NCI-H226 (cell line): ENCODE measurements at regions not wholly inside any gene's neighbourhood (a gene's known extent, or its start where the extent isn't known, plus 50 kb on each side); places are given as distances from the start of the nearest gene placed in this dataset.
"Not testable (repeated sequence)": the region's sequence is repeated elsewhere in the genome, so short reads cannot be mapped to it uniquely, and the experiment has no call there.

Experiments used
- DNase-seq: peaks from one replicate; pipeline ENCODE4 v3.0.0-alpha.2; 2015

- DNase-seq: no peak
Observed at GRCh38 chr4:29240641-29241040, 1479.5 kb upstream of the PCDH7 start.

DNA sequence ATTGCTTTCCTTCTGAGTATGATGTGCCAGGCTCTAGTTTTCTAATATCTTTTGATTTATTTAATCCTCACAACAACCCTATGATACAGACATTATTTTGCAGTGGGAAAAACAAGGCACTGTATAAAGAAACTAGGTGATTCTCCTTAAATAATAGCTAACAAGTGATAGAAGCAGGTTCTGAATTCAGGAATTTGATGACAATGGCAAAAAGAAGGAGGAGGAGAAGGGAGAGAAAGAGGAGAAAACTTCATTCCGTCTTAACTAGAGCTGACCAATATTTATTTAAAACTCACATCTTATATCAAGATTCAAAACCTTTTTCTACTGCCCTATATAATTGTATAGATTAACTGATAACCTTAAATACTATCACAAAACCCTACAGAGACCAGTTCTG lies 1477.1 kb upstream of the PCDH7 start:
- no peak for DNase-seq

GRCh38 chr4:29243851-29244250 lies 1476.3 kb upstream of the PCDH7 start:
- no peak for DNase-seq

GRCh38 chr4:29259556-29259955 lies 1460.6 kb upstream of the PCDH7 start:
- DNase-seq: no peak

- DNase-seq: no peak
Observed at GRCh38 chr4:29262986-29263385, 1457.2 kb upstream of the PCDH7 start.

DNA sequence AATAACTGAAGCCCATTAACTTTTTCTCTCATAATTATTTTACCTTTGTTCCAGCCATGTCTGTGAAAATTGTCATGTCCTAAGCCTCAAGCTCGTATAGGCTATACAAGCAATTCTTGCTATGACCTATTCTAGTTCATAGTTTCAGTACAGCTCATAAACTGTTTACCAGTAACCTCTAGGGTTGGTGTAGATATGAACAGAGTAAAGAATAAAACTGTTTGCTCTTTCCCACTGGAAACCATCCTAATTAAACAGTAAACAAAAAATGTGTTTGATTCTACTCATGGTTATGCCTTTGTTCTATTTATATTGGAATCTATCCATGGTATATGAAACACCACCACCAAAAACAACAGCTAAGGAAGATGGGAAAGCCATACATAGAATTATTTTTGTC lies 1444.0 kb upstream of the PCDH7 start:
- no peak for DNase-seq

DNA sequence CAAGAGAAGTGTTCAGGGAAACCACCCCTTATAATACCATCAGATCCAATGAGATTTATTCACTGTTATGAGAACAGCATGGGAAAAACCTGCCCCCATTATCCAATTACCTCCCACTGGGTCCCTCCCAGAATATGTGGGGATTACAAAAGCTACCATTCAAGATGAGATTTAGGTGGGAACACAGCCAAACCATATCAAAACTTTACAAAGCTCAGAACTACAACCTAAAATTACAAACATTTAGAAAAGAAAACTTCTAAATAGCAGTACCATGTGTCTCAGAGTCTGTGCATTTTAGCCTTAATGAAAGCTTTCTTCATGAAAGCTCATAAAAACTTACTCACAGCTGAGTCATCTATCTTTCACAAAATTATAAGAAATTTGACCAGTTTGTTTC lies 1442.8 kb upstream of the PCDH7 start:
- peak; percentile 8 for DNase-seq

DNA sequence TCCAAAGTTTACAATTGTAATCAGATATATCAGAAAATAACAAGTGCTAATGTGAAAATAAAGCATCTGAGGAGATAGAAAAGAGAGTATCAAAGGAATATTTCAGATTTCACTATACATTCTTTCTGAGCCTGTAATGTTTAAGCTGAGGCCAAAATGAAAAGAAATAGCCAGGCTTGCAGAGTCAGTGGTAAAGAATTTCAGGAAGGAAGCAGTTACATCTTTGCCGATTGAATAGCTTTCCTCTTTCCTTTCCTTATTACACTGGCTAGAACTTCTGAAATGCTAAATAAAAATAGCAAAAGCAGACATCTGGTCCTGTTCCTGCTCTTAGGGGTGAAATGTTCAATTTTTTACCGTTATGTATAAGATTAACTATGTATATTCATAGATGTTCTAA lies 1441.6 kb upstream of the PCDH7 start:
- peak; percentile 64 for DNase-seq

DNA sequence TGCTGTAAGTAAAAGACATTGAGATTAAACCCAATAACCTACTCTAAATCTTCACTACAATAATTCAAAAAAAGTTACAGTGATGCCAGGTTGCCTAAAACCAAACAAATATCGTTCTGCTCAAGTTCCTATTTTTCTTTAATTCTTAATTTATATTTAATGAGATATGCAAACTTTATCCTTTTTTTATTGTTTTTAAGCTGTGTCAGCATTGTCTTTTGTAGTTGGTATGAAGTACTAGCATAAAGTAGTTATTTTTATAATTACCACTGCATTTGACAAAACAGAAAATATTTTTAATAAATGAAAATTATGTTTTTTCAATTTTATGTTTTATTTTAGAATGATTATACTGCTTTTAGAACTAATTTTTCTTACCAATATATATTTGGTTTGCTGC lies 1431.1 kb upstream of the PCDH7 start:
- DNase-seq: no peak

DNA sequence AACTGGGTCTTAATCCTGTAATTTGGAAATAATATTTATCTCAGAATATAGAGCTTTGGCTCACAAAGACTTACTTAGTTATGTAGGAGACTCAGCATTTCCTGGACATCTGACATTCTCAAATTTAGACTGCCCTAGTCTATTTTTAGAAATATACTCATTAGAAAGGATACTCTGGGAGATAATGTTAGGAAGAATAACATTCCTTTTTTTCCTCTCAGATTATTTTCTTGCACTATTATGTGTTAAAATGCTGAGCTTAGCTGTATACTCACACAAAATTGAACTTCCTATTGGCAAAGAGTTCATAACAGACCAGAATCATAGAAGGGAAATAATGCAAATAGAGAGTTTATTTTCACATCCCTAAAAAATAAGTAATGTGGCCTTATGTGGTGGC lies 1424.9 kb upstream of the PCDH7 start:
- no peak for DNase-seq

GRCh38 chr4:29304595-29304994 lies 1415.6 kb upstream of the PCDH7 start:
- DNase-seq: no peak

DNA sequence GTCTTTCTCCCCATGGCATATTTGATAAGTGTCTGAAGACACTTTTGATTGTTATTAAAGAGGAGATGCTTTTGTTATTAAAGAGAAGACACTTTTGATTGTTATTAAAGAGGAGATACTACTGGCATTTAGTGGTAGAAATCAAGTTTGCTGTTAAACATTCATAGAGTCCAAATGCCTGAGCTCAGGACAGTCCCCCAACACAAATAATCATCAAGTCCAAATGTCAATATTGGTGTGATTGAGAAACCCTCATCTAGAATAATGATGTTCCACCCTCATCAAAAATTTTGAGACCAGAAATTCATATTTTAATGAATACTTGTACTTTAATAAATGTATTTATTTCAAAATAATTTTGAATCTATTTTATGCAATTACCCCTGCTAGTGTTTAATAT lies 1412.9 kb upstream of the PCDH7 start:
- no peak for DNase-seq

- no peak for DNase-seq
Observed at GRCh38 chr4:29307755-29308154, 1412.4 kb upstream of the PCDH7 start.

DNA sequence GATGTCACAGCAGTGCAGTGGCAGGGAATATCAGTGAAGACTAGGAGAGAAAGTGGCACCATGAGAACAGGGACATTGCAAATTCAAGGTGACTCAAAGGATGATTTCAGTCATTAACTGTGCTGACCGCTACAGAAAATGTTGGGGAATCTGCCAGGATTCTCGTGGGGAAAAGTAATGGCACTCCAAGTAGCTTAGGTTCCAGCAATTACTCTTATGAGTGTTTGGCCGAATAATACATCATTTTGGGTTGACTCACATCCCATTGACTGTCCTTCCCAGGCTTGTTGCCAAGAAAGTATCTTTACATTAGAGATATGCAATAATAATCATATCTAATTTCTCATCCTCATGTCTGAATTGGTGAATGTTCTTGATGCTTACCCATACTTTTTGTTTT lies 1411.1 kb upstream of the PCDH7 start:
- peak; percentile 41 for DNase-seq

- DNase-seq: peak; percentile 10
Observed at GRCh38 chr4:29310252-29310651, 1409.9 kb upstream of the PCDH7 start.

DNA sequence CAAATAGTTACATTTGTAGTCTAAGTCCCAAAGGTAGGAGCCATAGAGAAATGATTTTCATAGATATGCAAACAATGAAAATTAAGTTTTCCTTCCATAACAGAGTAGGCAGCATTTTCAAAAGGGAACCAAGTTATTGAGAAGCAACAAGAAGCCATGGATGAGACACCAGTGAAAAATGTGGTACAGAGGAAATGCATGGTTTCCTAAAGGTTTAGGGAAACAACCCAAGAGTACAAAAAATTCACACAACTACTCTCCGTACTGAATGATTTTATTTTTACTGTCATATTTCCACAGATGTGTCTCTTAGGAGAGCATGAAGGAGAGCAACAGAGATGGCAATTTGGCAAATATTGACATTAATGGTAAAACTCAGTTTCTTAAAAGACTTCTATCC lies 1408.9 kb upstream of the PCDH7 start:
- peak; percentile 20 for DNase-seq

DNA sequence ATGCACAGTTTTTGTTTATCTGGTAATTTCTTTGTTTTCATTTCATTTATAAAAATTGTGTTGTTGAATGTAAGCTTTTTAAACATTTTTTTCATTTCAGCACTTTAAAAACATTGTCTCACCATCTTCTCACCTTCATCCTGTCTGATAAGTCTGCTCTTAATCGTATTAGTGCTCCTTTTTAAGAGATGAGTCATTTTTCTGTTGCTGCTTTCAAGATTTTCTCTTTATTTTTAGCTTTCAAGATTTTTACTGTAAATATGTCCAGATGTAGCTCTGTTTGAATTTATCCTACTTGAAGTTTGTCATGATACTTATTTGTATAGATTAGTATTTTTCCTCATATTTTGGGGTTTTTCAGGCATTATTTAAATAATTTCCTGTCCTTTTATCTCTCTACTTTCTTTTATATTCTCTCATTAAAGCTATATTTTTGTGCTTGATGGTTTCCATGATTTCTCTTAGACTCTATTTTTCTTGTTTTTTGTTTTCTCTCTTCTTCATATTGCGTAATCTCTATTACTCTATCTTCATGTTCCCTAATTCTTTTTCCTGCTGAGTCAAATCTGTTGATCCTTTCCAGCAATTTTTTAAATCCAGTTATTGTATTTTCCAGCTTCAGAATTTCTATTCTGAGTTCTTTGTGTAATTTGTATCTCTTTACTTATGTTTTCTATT lies 1400.4 kb upstream of the PCDH7 start:
- DNase-seq: no peak

DNA sequence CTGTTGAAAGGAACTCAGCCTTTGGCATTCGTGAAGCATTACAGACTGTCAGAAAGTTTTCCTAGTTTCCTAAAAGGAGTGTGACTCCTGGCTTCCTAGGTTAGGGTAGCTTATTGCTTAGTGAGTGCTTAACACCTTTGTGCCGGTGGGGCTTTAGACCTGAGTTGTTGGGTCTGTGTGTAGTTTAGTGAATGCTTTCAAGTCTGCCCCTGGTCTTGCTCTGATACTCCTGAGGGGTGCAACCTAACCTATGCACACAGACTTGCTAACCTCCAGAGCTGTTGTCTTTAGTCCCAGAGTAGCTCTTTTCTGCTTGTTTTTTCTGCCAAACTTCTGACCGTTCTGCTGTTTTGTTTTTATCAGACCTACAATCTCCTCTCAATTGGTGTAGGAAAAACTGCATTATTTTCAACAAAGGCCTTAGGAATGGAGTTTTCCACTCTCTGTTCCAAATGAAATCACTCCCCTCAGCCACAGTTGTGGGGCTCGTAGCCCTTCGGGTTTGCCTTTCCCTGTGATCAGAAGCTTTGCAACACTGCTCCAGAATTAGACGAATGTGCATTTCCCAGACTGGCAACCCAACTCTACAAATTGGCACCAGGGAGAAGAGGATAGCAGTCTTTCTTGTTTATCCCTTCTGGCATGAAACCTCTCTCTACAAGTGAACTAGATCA lies 1399.1 kb upstream of the PCDH7 start:
- DNase-seq: no peak

DNA sequence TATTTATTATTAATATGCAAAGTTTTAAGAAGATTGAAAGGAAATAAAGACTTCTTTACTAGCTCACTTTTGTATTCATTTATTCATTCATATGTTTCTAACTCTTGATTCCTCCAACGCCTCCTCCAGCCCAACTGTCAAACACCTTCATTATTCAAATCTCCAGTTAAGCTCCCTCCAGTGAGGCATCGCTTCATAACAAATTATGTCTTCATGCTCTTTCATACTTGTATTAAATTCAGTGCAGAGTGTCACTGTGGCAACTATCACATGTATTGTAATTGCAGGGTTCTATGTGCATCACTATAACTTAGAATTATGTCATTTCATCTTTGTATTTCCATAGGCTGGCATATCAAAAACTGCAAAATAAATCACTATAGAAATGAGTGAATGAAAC lies 1394.2 kb upstream of the PCDH7 start:
- DNase-seq: no peak

DNA sequence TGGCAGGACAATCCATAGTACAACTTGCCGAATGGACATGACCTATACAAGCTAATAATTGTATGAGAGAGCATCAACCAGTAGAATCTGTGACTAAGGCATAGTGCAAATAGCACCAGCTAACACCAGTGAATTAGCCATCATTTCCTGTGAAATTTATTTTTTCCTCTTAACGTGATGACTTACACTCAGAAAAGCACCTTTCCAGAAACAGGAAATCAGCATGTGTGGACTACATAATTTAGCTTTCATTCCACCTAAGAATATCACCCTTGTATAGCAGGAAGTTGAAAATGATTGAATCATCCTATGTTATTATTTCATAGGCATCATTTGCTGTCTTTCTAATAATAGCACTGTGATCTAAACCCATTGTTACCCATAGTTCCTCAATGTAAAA lies 1393.4 kb upstream of the PCDH7 start:
- DNase-seq: peak; percentile 54

GRCh38 chr4:29336861-29337260 lies 1383.3 kb upstream of the PCDH7 start:
- peak; percentile 22 for DNase-seq

GRCh38 chr4:29372971-29373370 lies 1347.2 kb upstream of the PCDH7 start:
- DNase-seq: no peak

GRCh38 chr4:29375716-29376115 lies 1344.5 kb upstream of the PCDH7 start:
- DNase-seq: no peak

GRCh38 chr4:29378237-29378636 lies 1341.9 kb upstream of the PCDH7 start:
- DNase-seq: not testable (repeated sequence)

GRCh38 chr4:29390921-29391320 lies 1329.2 kb upstream of the PCDH7 start:
- no peak for DNase-seq
